ENCODE measurements at regions not wholly inside any gene's neighbourhood (a gene's known extent, or its start where the extent isn't known, plus 50 kb on each side); places are given as distances from the start of the nearest gene placed in this dataset.
A peak's percentile ranks its signal among the peaks of the same experiment; 100 is the strongest.
"Not testable (repeated sequence)": the region's sequence is repeated elsewhere in the genome, so short reads cannot be mapped to it uniquely, and the experiment has no call there.

GRCh38 chr15:62270216-62270921, 105.3 kb upstream of the C2CD4B start:
- no peak for DNase-seq (ENCODE audit: extremely low read depth, low read depth, low spot score)

GRCh38 chr15:62272290-62272689, 107.2 kb upstream of the C2CD4B start:
- no peak for DNase-seq (ENCODE audit: extremely low read depth, low read depth, low spot score)

- no peak for DNase-seq (ENCODE audit: extremely low read depth, low read depth, low spot score)
These were observed 110.7 kb upstream of the C2CD4B start for GRCh38 chr15:62275831-62276230.

GRCh38 chr15:62277816-62278394, 112.8 kb upstream of the C2CD4B start:
- no peak for DNase-seq (ENCODE audit: extremely low read depth, low read depth, low spot score)

- no peak for DNase-seq (ENCODE audit: extremely low read depth, low read depth, low spot score)
These were observed 113.4 kb upstream of the C2CD4B start for GRCh38 chr15:62278534-62278933.

GRCh38 chr15:62279041-62279440, 114.0 kb upstream of the C2CD4B start:
- DNase-seq (ENCODE audit: extremely low read depth, low read depth, low spot score) = no peak

GRCh38 chr15:62280625-62281024, 115.5 kb upstream of the C2CD4B start:
- DNase-seq (ENCODE audit: extremely low read depth, low read depth, low spot score) = no peak

GRCh38 chr15:62281801-62282200, 116.7 kb upstream of the C2CD4B start:
- DNase-seq (ENCODE audit: extremely low read depth, low read depth, low spot score) = not testable (repeated sequence)

GRCh38 chr15:62287066-62287857, 122.2 kb upstream of the C2CD4B start:
- DNase-seq (ENCODE audit: extremely low read depth, low read depth, low spot score) = no peak

GRCh38 chr15:62288361-62289017, 123.4 kb upstream of the C2CD4B start:
- DNase-seq (ENCODE audit: extremely low read depth, low read depth, low spot score) = no peak

GRCh38 chr15:62291262-62291661, 126.2 kb upstream of the C2CD4B start:
- DNase-seq (ENCODE audit: extremely low read depth, low read depth, low spot score) = no peak

GRCh38 chr15:62296756-62297507, 131.8 kb upstream of the C2CD4B start:
- DNase-seq (ENCODE audit: extremely low read depth, low read depth, low spot score) = no peak

- DNase-seq (ENCODE audit: extremely low read depth, low read depth, low spot score) = no peak
These were observed 132.4 kb upstream of the C2CD4B start for GRCh38 chr15:62297522-62297921.

- DNase-seq (ENCODE audit: extremely low read depth, low read depth, low spot score) = no peak
These were observed 132.8 kb upstream of the C2CD4B start for GRCh38 chr15:62297933-62298332.

GRCh38 chr15:62298811-62299210, 133.7 kb upstream of the C2CD4B start:
- DNase-seq (ENCODE audit: extremely low read depth, low read depth, low spot score) = no peak

- no peak for DNase-seq (ENCODE audit: extremely low read depth, low read depth, low spot score)
These were observed 134.5 kb upstream of the C2CD4B start for GRCh38 chr15:62299541-62299940.

- no peak for DNase-seq (ENCODE audit: extremely low read depth, low read depth, low spot score)
These were observed 137.0 kb upstream of the C2CD4B start for GRCh38 chr15:62301993-62302675.

- peak; percentile 62 for DNase-seq (ENCODE audit: extremely low read depth, low read depth, low spot score)
These were observed 141.9 kb upstream of the C2CD4B start for GRCh38 chr15:62306851-62307504.

- no peak for DNase-seq (ENCODE audit: extremely low read depth, low read depth, low spot score)
These were observed 142.5 kb upstream of the C2CD4B start for GRCh38 chr15:62307551-62307950.
